Nephron progenitor cell (in vitro differentiated cells): ENCODE measurements at regions not wholly inside any gene's neighbourhood (a gene's known extent, or its start where the extent isn't known, plus 50 kb on each side); places are given as distances from the start of the nearest gene placed in this dataset.

Experiments
- DNase-seq: peaks from one replicate; pipeline ENCODE4 v3.0.0; 2021
- H3K27ac Mint-ChIP-seq: 2 replicates; pipeline ENCODE4 v1.8.0; 2021; ENCODE audit warnings: mild to moderate bottlenecking, moderate library complexity, mixed read lengths
- H3K27me3 Mint-ChIP-seq: 2 replicates; pipeline ENCODE4 v1.8.0; 2021; ENCODE audit warnings: mild to moderate bottlenecking, low read depth, mixed read lengths; ENCODE audit not compliant: poor library complexity
- H3K36me3 Mint-ChIP-seq: 2 replicates; pipeline ENCODE4 v1.8.0; 2021; ENCODE audit warnings: low read depth, mixed read lengths
- H3K4me1 Mint-ChIP-seq: 2 replicates; pipeline ENCODE4 v1.8.0; 2021; ENCODE audit warnings: mixed read lengths
- H3K4me3 Mint-ChIP-seq: 2 replicates; pipeline ENCODE4 v1.8.0; 2021; ENCODE audit warnings: mild to moderate bottlenecking, moderate library complexity, mixed read lengths
- H3K9me3 Mint-ChIP-seq: 2 replicates; pipeline ENCODE4 v1.8.0; 2021; ENCODE audit warnings: mild to moderate bottlenecking, moderate library complexity, mixed read lengths
- CTCF ChIP-seq: fragments of 200-600 bp; sonication (generic); IDR thresholded peaks from 2 replicates; pipeline ENCODE4 v1.5.0; 2021; ENCODE audit warnings: antibody characterized with exemption

GRCh38 chr22:48332438-48333322, 1495.0 kb downstream of the BRD1 start:
- peaks cover 10% of the 10 kb centered on the region for H3K27me3 Mint-ChIP-seq

GRCh38 chr22:48331691-48332220, 1495.9 kb downstream of the BRD1 start:
- no peaks in the 10 kb centered on the region for H3K36me3 Mint-ChIP-seq
- no peak overlapping the region for H3K27ac Mint-ChIP-seq
- no peak for TF ChIP-seq CTCF
- peaks cover 27% of the 10 kb centered on the region for H3K9me3 Mint-ChIP-seq
- H3K27me3 Mint-ChIP-seq = peaks cover 13% of the 10 kb centered on the region
- no peaks in the 10 kb centered on the region for H3K4me1 Mint-ChIP-seq
- no peak for DNase-seq
- no peak overlapping the region for H3K4me3 Mint-ChIP-seq

More at GRCh38 chr22:48332438-48333322, 1495.0 kb downstream of the BRD1 start:
- H3K4me3 Mint-ChIP-seq = no peak overlapping the region
- no peaks in the 10 kb centered on the region for H3K36me3 Mint-ChIP-seq
- peaks cover 18% of the 10 kb centered on the region for H3K9me3 Mint-ChIP-seq
- TF ChIP-seq CTCF = no peak
- no peak for DNase-seq
- H3K27ac Mint-ChIP-seq = no peak overlapping the region
- no peaks in the 10 kb centered on the region for H3K4me1 Mint-ChIP-seq

GRCh38 chr22:48331266-48331665, 1496.4 kb downstream of the BRD1 start:
- Mint-ChIP-seq H3K36me3 (no peaks in the 10 kb centered on the region), H3K27ac (no peak overlapping the region), H3K9me3 (peaks cover 27% of the 10 kb centered on the region), H3K4me1 (no peaks in the 10 kb centered on the region), H3K27me3 (peaks cover 13% of the 10 kb centered on the region), H3K4me3 (no peak overlapping the region)
- no peak for TF ChIP-seq CTCF
- no peak for DNase-seq

GRCh38 chr22:48327721-48328120, 1500.0 kb downstream of the BRD1 start:
- H3K9me3 Mint-ChIP-seq = peaks cover 54% of the 10 kb centered on the region
- peaks cover 9% of the 10 kb centered on the region for H3K27me3 Mint-ChIP-seq
- H3K36me3 Mint-ChIP-seq = no peaks in the 10 kb centered on the region
- no peak for TF ChIP-seq CTCF
- no peak overlapping the region for H3K27ac Mint-ChIP-seq
- no peaks in the 10 kb centered on the region for H3K4me1 Mint-ChIP-seq
- no peak overlapping the region for H3K4me3 Mint-ChIP-seq
- no peak for DNase-seq

- Mint-ChIP-seq H3K4me3 (no peak overlapping the region), H3K9me3 (peaks cover 47% of the 10 kb centered on the region), H3K27me3 (peaks cover 11% of the 10 kb centered on the region), H3K27ac (no peak overlapping the region), H3K36me3 (no peaks in the 10 kb centered on the region), H3K4me1 (peaks cover 20% of the 10 kb centered on the region)
- no peak for DNase-seq
- TF ChIP-seq CTCF = no peak
Measured at GRCh38 chr22:48323746-48324145, 1503.9 kb downstream of the BRD1 start.
